ENCODE measurements at regions not wholly inside any gene's neighbourhood (a gene's known extent, or its start where the extent isn't known, plus 50 kb on each side); places are given as distances from the start of the nearest gene placed in this dataset.

DNA sequence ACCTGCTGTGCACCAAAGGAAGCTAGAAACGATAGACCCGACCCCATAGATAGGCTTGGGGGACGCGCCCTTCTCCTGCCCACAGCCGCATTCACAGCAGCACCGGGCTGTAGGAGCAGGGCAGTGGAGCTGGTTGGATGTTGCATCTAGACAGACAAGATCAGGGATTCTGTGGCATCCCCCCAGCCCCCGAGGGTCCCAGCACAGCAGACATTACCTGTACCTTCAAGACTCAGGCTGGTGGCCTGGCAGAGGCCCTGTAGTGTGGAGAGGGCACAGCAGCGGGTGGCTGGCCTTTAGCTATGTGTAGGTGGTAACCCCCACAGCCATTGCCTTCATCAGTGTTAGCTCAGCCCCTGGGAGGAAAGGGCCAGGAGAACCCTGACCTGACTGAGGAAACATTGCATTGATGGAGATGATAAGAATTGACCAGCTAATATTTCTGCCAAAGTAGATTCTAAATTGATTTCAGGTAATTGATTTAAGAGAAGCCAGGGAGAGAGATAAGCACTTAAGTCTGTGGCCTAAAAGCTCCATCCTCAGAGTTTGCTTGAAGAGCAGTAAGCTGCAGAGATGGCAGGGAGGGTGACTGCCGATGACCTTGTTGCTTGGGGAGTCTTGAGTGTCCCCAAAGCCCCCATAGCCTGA lies 269.4 kb downstream of the TLE3 start:
- TF ChIP-seq, protein P1, sequence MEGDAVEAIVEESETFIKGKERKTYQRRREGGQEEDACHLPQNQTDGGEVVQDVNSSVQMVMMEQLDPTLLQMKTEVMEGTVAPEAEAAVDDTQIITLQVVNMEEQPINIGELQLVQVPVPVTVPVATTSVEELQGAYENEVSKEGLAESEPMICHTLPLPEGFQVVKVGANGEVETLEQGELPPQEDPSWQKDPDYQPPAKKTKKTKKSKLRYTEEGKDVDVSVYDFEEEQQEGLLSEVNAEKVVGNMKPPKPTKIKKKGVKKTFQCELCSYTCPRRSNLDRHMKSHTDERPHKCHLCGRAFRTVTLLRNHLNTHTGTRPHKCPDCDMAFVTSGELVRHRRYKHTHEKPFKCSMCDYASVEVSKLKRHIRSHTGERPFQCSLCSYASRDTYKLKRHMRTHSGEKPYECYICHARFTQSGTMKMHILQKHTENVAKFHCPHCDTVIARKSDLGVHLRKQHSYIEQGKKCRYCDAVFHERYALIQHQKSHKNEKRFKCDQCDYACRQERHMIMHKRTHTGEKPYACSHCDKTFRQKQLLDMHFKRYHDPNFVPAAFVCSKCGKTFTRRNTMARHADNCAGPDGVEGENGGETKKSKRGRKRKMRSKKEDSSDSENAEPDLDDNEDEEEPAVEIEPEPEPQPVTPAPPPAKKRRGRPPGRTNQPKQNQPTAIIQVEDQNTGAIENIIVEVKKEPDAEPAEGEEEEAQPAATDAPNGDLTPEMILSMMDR (IDR thresholded peaks at IDR 0.05), result no peak
- TF ChIP-seq POLR2A (IDR thresholded peaks at IDR 0.05), result no peak
